H1 (cell line): ENCODE measurements at regions not wholly inside any gene's neighbourhood (a gene's known extent, or its start where the extent isn't known, plus 50 kb on each side); places are given as distances from the start of the nearest gene placed in this dataset.

Experiments used
- CTCF ChIA-PET: fragments of 300-600 bp; sonication (Branson Sonifier 250); formaldehyde crosslinking; loops from one replicate; lab custom pipeline; 2021; ENCODE audit not compliant: partially characterized antibody; lab: Charles Lee
- POLR2A ChIA-PET: fragments of 300-600 bp; sonication (Branson Sonifier 250); formaldehyde crosslinking; loops from one replicate; lab custom pipeline; 2021; ENCODE audit warnings: inconsistent platforms; ENCODE audit not compliant: partially characterized antibody; lab: Charles Lee
- DNase-seq, 2 experiments: peaks; one replicate each; pipeline versions ENCODE4 v3.0.0 to v3.0.0-alpha.2; 2010 to 2022; ENCODE audit warnings: low spot score in 2 of 2, low read depth in 1 of 2, mixed read lengths in 1 of 2
- FAIRE-seq: peaks from 2 replicates; lab custom pipeline; 2011; peaks lifted over from hg19 to GRCh38; lab: Jason Lieb, UNC
- H2AFZ ChIP-seq: 2 replicates; pipeline ENCODE4 v1.8.1; 2012; ENCODE audit warnings: low read length, inconsistent platforms
- H2AK5ac ChIP-seq: 2 replicates; pipeline ENCODE4 v1.6.1; 2013; ENCODE audit warnings: low read depth, low read length
- H2BK120ac ChIP-seq: replicated peaks from 2 replicates; pipeline ENCODE3; 2013; ENCODE audit warnings: low read depth, low read length, inconsistent platforms
- H2BK12ac ChIP-seq: 2 replicates; pipeline ENCODE4 v1.6.1; 2013; ENCODE audit warnings: low read depth, low read length
- H2BK15ac ChIP-seq: 2 replicates; pipeline ENCODE4 v1.6.1; 2013; ENCODE audit warnings: low read length
- H2BK20ac ChIP-seq: 2 replicates; pipeline ENCODE4 v1.6.1; 2013; ENCODE audit warnings: low read length
- H2BK5ac ChIP-seq: 2 replicates; pipeline ENCODE4 v1.6.1; 2013; ENCODE audit warnings: low read depth, low read length
- H3K14ac ChIP-seq: 2 replicates; pipeline ENCODE4 v1.6.1; 2013; ENCODE audit warnings: inconsistent platforms; ENCODE audit not compliant: insufficient read length
- H3K18ac ChIP-seq: 2 replicates; pipeline ENCODE4 v1.6.1; 2013; ENCODE audit warnings: low read length; ENCODE audit errors: extremely low read depth
- H3K23ac ChIP-seq: 2 replicates; pipeline ENCODE4 v1.6.1; 2013; ENCODE audit warnings: inconsistent platforms; ENCODE audit not compliant: insufficient read length
- H3K23me2 ChIP-seq: 2 replicates; pipeline ENCODE4 v1.6.1; 2013; ENCODE audit warnings: low read depth, low read length
- H3K27ac ChIP-seq: 2 replicates; pipeline ENCODE4 v1.6.1; 2011; ENCODE audit warnings: low read depth, low read length, inconsistent platforms
- H3K27me3 ChIP-seq, 4 experiments: replicated peaks in 1 of 4; 1 replicate in 1 of 4; 2 replicates in 3 of 4; pipeline versions ENCODE4 v1.6.1 to v1.8.1; 2011 to 2013; ENCODE audit warnings: low read length in 3 of 4, mild to moderate bottlenecking in 3 of 4, inconsistent platforms in 2 of 4, mixed read lengths in 2 of 4, moderate library complexity in 1 of 4; ENCODE audit not compliant: control insufficient read depth in 3 of 4, insufficient read depth in 3 of 4; ENCODE audit errors: extremely low read depth in 1 of 4
- H3K36me3 ChIP-seq, 4 experiments: 2 replicates each; pipeline versions ENCODE4 v1.6.1 to v1.8.1; 2011 to 2013; ENCODE audit warnings: mild to moderate bottlenecking in 4 of 4, low read length in 3 of 4, moderate library complexity in 2 of 4, control low read depth in 1 of 4, inconsistent platforms in 1 of 4; ENCODE audit not compliant: insufficient read depth in 4 of 4, control insufficient read depth in 2 of 4
- H3K4ac ChIP-seq: replicated peaks from 2 replicates; pipeline ENCODE3; 2013; ENCODE audit warnings: low read length, low read depth, mixed read lengths, inconsistent platforms; ENCODE audit not compliant: insufficient read length
- H3K4me1 ChIP-seq, 4 experiments: replicated peaks in 1 of 4; 1 replicate in 1 of 4; 2 replicates in 3 of 4; pipeline versions ENCODE4 v1.6.1 to v1.8.1; 2011 to 2013; ENCODE audit warnings: low read length in 3 of 4, inconsistent platforms in 2 of 4, mixed read lengths in 1 of 4; ENCODE audit not compliant: insufficient read depth in 4 of 4, control insufficient read depth in 3 of 4
- H3K4me2 ChIP-seq, 2 experiments: 2 replicates each; pipeline versions ENCODE4 v1.6.1 to v1.8.1; 2011 to 2013; ENCODE audit warnings: low read depth in 2 of 2, low read length in 2 of 2, control low read depth in 1 of 2, inconsistent platforms in 1 of 2, mild to moderate bottlenecking in 1 of 2; ENCODE audit not compliant: insufficient read depth in 1 of 2
- H3K4me3 ChIP-seq, 4 experiments: fragments of 200-600, 300-600 bp in 1 of 4; sonication (generic), shearing (Covaris generic), sonication (Bioruptor Twin) in 1 of 4; 2 replicates each; pipeline versions ENCODE4 v1.5.1 to v1.8.1; 2011 to 2016; ENCODE audit warnings: low read length in 4 of 4, low read depth in 3 of 4, control low read depth in 2 of 4, inconsistent platforms in 2 of 4, mild to moderate bottlenecking in 2 of 4, mixed read lengths in 1 of 4, moderate library complexity in 1 of 4; ENCODE audit not compliant: insufficient read depth in 2 of 4; ENCODE audit errors: extremely low read depth in 1 of 4
- H3K56ac ChIP-seq: replicated peaks from 2 replicates; pipeline ENCODE3; 2013; ENCODE audit warnings: low read depth, mild to moderate bottlenecking, mixed read lengths, low read length, inconsistent platforms; ENCODE audit not compliant: insufficient read length
- H3K79me1 ChIP-seq: 2 replicates; pipeline ENCODE4 v1.6.1; 2013; ENCODE audit warnings: low read depth, low read length, control low read depth
- H3K79me2 ChIP-seq, 2 experiments: 2 replicates each; pipeline versions ENCODE4 v1.6.1 to v1.8.1; 2012 to 2013; ENCODE audit warnings: low read length in 2 of 2, mild to moderate bottlenecking in 2 of 2, inconsistent platforms in 1 of 2; ENCODE audit not compliant: insufficient read depth in 2 of 2, control insufficient read depth in 1 of 2
- H3K9ac ChIP-seq, 4 experiments: replicated peaks in 1 of 4; 1 replicate in 1 of 4; 2 replicates in 3 of 4; pipeline versions ENCODE4 v1.6.1 to v1.8.1; 2011 to 2013; ENCODE audit warnings: low read depth in 3 of 4, low read length in 3 of 4, control low read depth in 2 of 4, mild to moderate bottlenecking in 2 of 4, moderate library complexity in 2 of 4, inconsistent platforms in 1 of 4; ENCODE audit errors: extremely low read depth in 1 of 4
- H3K9me3 ChIP-seq, 2 experiments: 2 replicates each; pipeline versions ENCODE4 v1.6.1 to v1.8.1; 2012 to 2013; ENCODE audit warnings: mild to moderate bottlenecking in 2 of 2, moderate library complexity in 2 of 2, control low read depth in 1 of 2, inconsistent platforms in 1 of 2, low read depth in 1 of 2, low read length in 1 of 2, mixed read lengths in 1 of 2; ENCODE audit not compliant: insufficient read depth in 2 of 2
- H4K20me1 ChIP-seq, 2 experiments: replicated peaks in 1 of 2; 2 replicates each; pipeline versions ENCODE3 to v1.8.1; 2011 to 2013; ENCODE audit warnings: inconsistent platforms in 2 of 2, low read length in 2 of 2, mild to moderate bottlenecking in 1 of 2; ENCODE audit not compliant: insufficient read depth in 2 of 2, control insufficient read depth in 1 of 2
- H4K5ac ChIP-seq: 2 replicates; pipeline ENCODE4 v1.6.1; 2013; ENCODE audit warnings: low read length, low read depth, mixed read lengths, inconsistent platforms; ENCODE audit not compliant: insufficient read length
- H4K8ac ChIP-seq: 2 replicates; pipeline ENCODE4 v1.8.0; 2013; ENCODE audit warnings: mild to moderate bottlenecking, moderate library complexity, low read length, inconsistent platforms; ENCODE audit not compliant: insufficient read depth; ENCODE audit errors: extremely low read depth
- H4K91ac ChIP-seq: replicated peaks from 2 replicates; pipeline ENCODE3; 2013; ENCODE audit warnings: low read length, mixed read lengths, inconsistent platforms; ENCODE audit not compliant: insufficient read length
- CEBPB ChIP-seq: IDR thresholded peaks from 2 replicates; pipeline ENCODE4 v1.6.1; 2012; ENCODE audit warnings: low read depth, low read length
- CHD2 ChIP-seq: IDR thresholded peaks from 2 replicates; pipeline ENCODE4 v1.6.1; 2012; ENCODE audit warnings: low read length, improper control_type of control experiment
- CTBP2 ChIP-seq: IDR thresholded peaks from 2 replicates; pipeline ENCODE4 v1.7.0; 2011; ENCODE audit warnings: borderline replicate concordance, mild to moderate bottlenecking, moderate library complexity, mixed read lengths, low read length; ENCODE audit not compliant: insufficient read depth, insufficient read length
- E2F6 ChIP-seq: IDR thresholded peaks from 2 replicates; pipeline ENCODE4 v1.6.1; 2012; ENCODE audit warnings: inconsistent platforms
- JUND ChIP-seq: IDR thresholded peaks from 2 replicates; pipeline ENCODE4 v1.6.1; 2011; ENCODE audit warnings: mild to moderate bottlenecking, improper control_type of control experiment, low read length
- MAFK ChIP-seq: IDR thresholded peaks from 2 replicates; pipeline ENCODE4 v1.6.1; 2012; ENCODE audit warnings: low read depth, mild to moderate bottlenecking, improper control_type of control experiment, low read length
- NRF1 ChIP-seq: IDR thresholded peaks from 2 replicates; pipeline ENCODE4 v1.6.1; 2011; ENCODE audit warnings: mild to moderate bottlenecking, low read depth, low read length, improper control_type of control experiment
- PHF8 ChIP-seq: fragments of 200-600 bp; sonication (generic); conservative IDR thresholded peaks from 2 replicates; pipeline ENCODE4 v1.7.1; 2012; ENCODE audit warnings: low read depth, mild to moderate bottlenecking, inconsistent platforms, low read length, moderate library complexity
- POLR2A ChIP-seq, 2 experiments: IDR thresholded peaks; 1 replicate in 1 of 2; 2 replicates in 1 of 2; pipeline ENCODE4 v1.6.1; 2011; ENCODE audit warnings: low read depth in 2 of 2, low read length in 2 of 2, mild to moderate bottlenecking in 2 of 2; ENCODE audit errors: control extremely low read depth in 1 of 2
- RBBP5 ChIP-seq: IDR thresholded peaks from 2 replicates; pipeline ENCODE4 v1.7.1; 2012; ENCODE audit warnings: low read depth, mild to moderate bottlenecking, inconsistent platforms, low read length, moderate library complexity, borderline replicate concordance
- SP2 ChIP-seq: IDR thresholded peaks from 2 replicates; pipeline ENCODE4 v1.6.1; 2012; ENCODE audit warnings: mild to moderate bottlenecking, low read length, inconsistent platforms
- TCF12 ChIP-seq: IDR thresholded peaks from 2 replicates; pipeline ENCODE4 v1.6.1; 2011; ENCODE audit warnings: low read depth, mild to moderate bottlenecking, low read length
- USF2 ChIP-seq: IDR thresholded peaks from 2 replicates; pipeline ENCODE4 v1.6.1; 2011; ENCODE audit warnings: low read length, improper control_type of control experiment

GRCh38 chr4:100674976-100675375 lies 157.2 kb upstream of the EMCN start (continued):
- TF ChIP-seq CEBPB: no peak
- no peak for TF ChIP-seq JUND

- Histone ChIP-seq H3K18ac (no peak overlapping the region), H3K36me3 (no peaks in the 10 kb centered on the region), H3K23me2 (no peaks in the 10 kb centered on the region), H3K4ac (no peak overlapping the region), H3K9me3 (no peaks in the 10 kb centered on the region), H3K27me3 (no peaks in the 10 kb centered on the region), H4K5ac (no peak overlapping the region), H3K79me1 (no peaks in the 10 kb centered on the region), H3K14ac (no peak overlapping the region), H3K4me1 (no peaks in the 10 kb centered on the region), H4K91ac (no peak overlapping the region), H2AK5ac (no peak overlapping the region), H3K4me3 (no peak overlapping the region), H2BK5ac (no peak overlapping the region), H4K20me1 (no peaks in the 10 kb centered on the region), H2AFZ (peak overlapping the region; percentile 17; the same call in 1 of the 2 replicates), H3K4me2 (no peak overlapping the region), H2BK120ac (no peak overlapping the region), H3K56ac (no peak overlapping the region), H3K27ac (no peak overlapping the region), H2BK15ac (no peak overlapping the region), H3K9ac (no peak overlapping the region), H3K79me2 (no peaks in the 10 kb centered on the region), H2BK12ac (no peak overlapping the region), H2BK20ac (no peak overlapping the region), H3K23ac (no peak overlapping the region), H4K8ac (no peak overlapping the region)
- no peak for DNase-seq
- POLR2A ChIA-PET: no interaction called here
- CTCF ChIA-PET: no interaction called here
- no peak for FAIRE-seq
- TF ChIP-seq CHD2 (no peak), MAFK (no peak), NRF1 (no peak), PHF8 (no peak), JUND (no peak), CTBP2 (no peak), USF2 (no peak), POLR2A (IDR thresholded peaks at IDR 0.05; ENCODE audit: control extremely low read depth in 1 of 2, low read depth in 2 of 2, low read length in 2 of 2) (no peak), E2F6 (no peak), TCF12 (no peak), RBBP5 (no peak), SP2 (no peak)
Observed at GRCh38 chr4:100657187-100657586, 139.4 kb upstream of the EMCN start.
